DND-41 (cell line): ENCODE measurements at regions not wholly inside any gene's neighbourhood (a gene's known extent, or its start where the extent isn't known, plus 50 kb on each side); places are given as distances from the start of the nearest gene placed in this dataset.
"Not testable (repeated sequence)": the region's sequence is repeated elsewhere in the genome, so short reads cannot be mapped to it uniquely, and the experiment has no call there.

Experiments used
- CTCF ChIP-seq: IDR thresholded peaks from 2 replicates; pipeline ENCODE4 v1.5.1; 2012; ENCODE audit warnings: borderline replicate concordance, low read length, moderate library complexity, mild to moderate bottlenecking; ENCODE audit not compliant: poor library complexity, severe bottlenecking; ENCODE audit errors: extremely low read depth
- EZH2 ChIP-seq: IDR thresholded peaks from 3 replicates; pipeline ENCODE4 v1.6.1; 2012; ENCODE audit warnings: borderline replicate concordance, low read depth, mild to moderate bottlenecking, moderate library complexity, low read length, inconsistent platforms; ENCODE audit not compliant: severe bottlenecking

GRCh38 chr12:24348180-24348579 is 398.7 kb upstream of the SOX5 start:
- TF ChIP-seq EZH2, CTCF: not testable (repeated sequence)
